HG02610 (cell line): ENCODE measurements at regions not wholly inside any gene's neighbourhood (a gene's known extent, or its start where the extent isn't known, plus 50 kb on each side); places are given as distances from the start of the nearest gene placed in this dataset.
"Not testable (repeated sequence)": the region's sequence is repeated elsewhere in the genome, so short reads cannot be mapped to it uniquely, and the experiment has no call there.

Source experiments
- ATAC-seq: cut with Tn5 transposase; IDR thresholded peaks from one replicate; pipeline ENCODE4 v1.9.1; 2021; ENCODE audit warnings: mild to moderate bottlenecking, moderate library complexity; ENCODE audit not compliant: unreplicated experiment

GRCh38 chr1:166304131-166304530 lies 137.3 kb upstream of the FAM78B start:
- no peak for ATAC-seq

GRCh38 chr1:166305371-166305770 lies 138.6 kb upstream of the FAM78B start:
- ATAC-seq = no peak

- no peak for ATAC-seq
These were observed 140.7 kb upstream of the FAM78B start for GRCh38 chr1:166307261-166308188.

- not testable (repeated sequence) for ATAC-seq
These were observed 149.5 kb upstream of the FAM78B start for GRCh38 chr1:166316306-166316705.

- ATAC-seq = peak; percentile 41
These were observed 155.7 kb upstream of the FAM78B start for GRCh38 chr1:166322470-166322869.

GRCh38 chr1:166327886-166328285 lies 161.1 kb upstream of the FAM78B start:
- ATAC-seq = no peak

- no peak for ATAC-seq
These were observed 162.2 kb upstream of the FAM78B start for GRCh38 chr1:166328956-166329355.

GRCh38 chr1:166330096-166330495 lies 163.3 kb upstream of the FAM78B start:
- no peak for ATAC-seq

GRCh38 chr1:166338105-166338504 lies 171.3 kb upstream of the FAM78B start:
- ATAC-seq = no peak

GRCh38 chr1:166340709-166341108 lies 173.9 kb upstream of the FAM78B start:
- ATAC-seq = no peak

GRCh38 chr1:166343276-166343675 lies 176.5 kb upstream of the FAM78B start:
- ATAC-seq = no peak

GRCh38 chr1:166350490-166350889 lies 183.7 kb upstream of the FAM78B start:
- ATAC-seq = no peak

- no peak for ATAC-seq
These were observed 184.9 kb upstream of the FAM78B start for GRCh38 chr1:166351676-166352075.

GRCh38 chr1:166353213-166353612 lies 186.4 kb upstream of the FAM78B start:
- no peak for ATAC-seq

- ATAC-seq = no peak
These were observed 187.6 kb upstream of the FAM78B start for GRCh38 chr1:166354406-166354805.

- ATAC-seq = no peak
These were observed 198.3 kb upstream of the FAM78B start for GRCh38 chr1:166365081-166365480.

- no peak for ATAC-seq
These were observed 201.2 kb upstream of the FAM78B start for GRCh38 chr1:166368030-166368429.

- ATAC-seq = no peak
These were observed 211.1 kb upstream of the FAM78B start for GRCh38 chr1:166377896-166378295.

- ATAC-seq = no peak
These were observed 212.0 kb upstream of the FAM78B start for GRCh38 chr1:166378805-166379204.

GRCh38 chr1:166379447-166379846 lies 212.6 kb upstream of the FAM78B start:
- ATAC-seq = no peak

- ATAC-seq = no peak
These were observed 216.3 kb upstream of the FAM78B start for GRCh38 chr1:166383137-166383536.

GRCh38 chr1:166383635-166384346 lies 217.0 kb upstream of the FAM78B start:
- ATAC-seq = no peak
